HFFc6 (cell line): ENCODE measurements at regions not wholly inside any gene's neighbourhood (a gene's known extent, or its start where the extent isn't known, plus 50 kb on each side); places are given as distances from the start of the nearest gene placed in this dataset.

Experiments used
- DNase-seq: peaks from one replicate; pipeline ENCODE4 v3.0.0-alpha.2; 2018
- H3K27ac Mint-ChIP-seq: 2 replicates; pipeline ENCODE4 v1.8.0; 2020; ENCODE audit warnings: mild to moderate bottlenecking, mixed read lengths
- H3K27me3 Mint-ChIP-seq: 2 replicates; pipeline ENCODE4 v1.8.0; 2021; ENCODE audit warnings: mild to moderate bottlenecking, moderate library complexity, mixed read lengths; ENCODE audit not compliant: insufficient read depth
- H3K36me3 Mint-ChIP-seq: 2 replicates; pipeline ENCODE4 v1.8.0; 2021; ENCODE audit warnings: low read depth, mixed read lengths
- H3K4me1 Mint-ChIP-seq: 2 replicates; pipeline ENCODE4 v1.8.0; 2020; ENCODE audit warnings: low read depth, mixed read lengths
- H3K4me3 Mint-ChIP-seq: 2 replicates; pipeline ENCODE4 v1.8.0; 2020; ENCODE audit warnings: mild to moderate bottlenecking, moderate library complexity, mixed read lengths
- H3K9me3 Mint-ChIP-seq: 2 replicates; pipeline ENCODE4 v1.8.0; 2020; ENCODE audit warnings: mild to moderate bottlenecking, mixed read lengths
- TF ChIP-seq, protein P1 (sequence below): fragments of 200-600 bp; sonication (generic); IDR thresholded peaks from 2 replicates; pipeline ENCODE4 v1.5.0; 2021; ENCODE audit warnings: antibody characterized with exemption, mild to moderate bottlenecking

DNA sequence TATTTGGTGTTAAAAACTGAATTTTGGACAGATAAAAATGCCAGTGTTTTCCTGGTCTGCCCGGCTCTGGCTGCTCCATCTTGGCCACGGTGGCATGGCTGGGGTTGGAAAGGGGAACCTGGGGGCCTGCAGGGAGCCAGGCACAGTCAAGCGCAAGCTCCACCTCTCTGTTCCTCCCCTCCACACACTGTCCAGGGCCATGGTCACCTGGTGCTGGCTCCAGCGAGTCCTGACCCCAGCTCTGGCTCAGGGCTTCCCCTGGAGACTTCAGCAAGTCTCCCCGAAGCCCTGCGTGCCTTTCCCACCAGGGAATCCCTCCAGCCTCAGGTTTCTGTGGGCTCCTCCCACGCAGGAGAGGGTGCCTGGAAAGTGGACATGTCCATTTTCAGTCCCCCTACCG, 298.5 kb downstream of the QKI start:
- TF ChIP-seq, protein P1, sequence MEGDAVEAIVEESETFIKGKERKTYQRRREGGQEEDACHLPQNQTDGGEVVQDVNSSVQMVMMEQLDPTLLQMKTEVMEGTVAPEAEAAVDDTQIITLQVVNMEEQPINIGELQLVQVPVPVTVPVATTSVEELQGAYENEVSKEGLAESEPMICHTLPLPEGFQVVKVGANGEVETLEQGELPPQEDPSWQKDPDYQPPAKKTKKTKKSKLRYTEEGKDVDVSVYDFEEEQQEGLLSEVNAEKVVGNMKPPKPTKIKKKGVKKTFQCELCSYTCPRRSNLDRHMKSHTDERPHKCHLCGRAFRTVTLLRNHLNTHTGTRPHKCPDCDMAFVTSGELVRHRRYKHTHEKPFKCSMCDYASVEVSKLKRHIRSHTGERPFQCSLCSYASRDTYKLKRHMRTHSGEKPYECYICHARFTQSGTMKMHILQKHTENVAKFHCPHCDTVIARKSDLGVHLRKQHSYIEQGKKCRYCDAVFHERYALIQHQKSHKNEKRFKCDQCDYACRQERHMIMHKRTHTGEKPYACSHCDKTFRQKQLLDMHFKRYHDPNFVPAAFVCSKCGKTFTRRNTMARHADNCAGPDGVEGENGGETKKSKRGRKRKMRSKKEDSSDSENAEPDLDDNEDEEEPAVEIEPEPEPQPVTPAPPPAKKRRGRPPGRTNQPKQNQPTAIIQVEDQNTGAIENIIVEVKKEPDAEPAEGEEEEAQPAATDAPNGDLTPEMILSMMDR = no peak
- no peaks in the 10 kb centered on the region for H3K36me3 Mint-ChIP-seq
- no peak overlapping the region for H3K4me3 Mint-ChIP-seq
- no peak overlapping the region for H3K27ac Mint-ChIP-seq
- peaks cover 16% of the 10 kb centered on the region for H3K27me3 Mint-ChIP-seq
- peaks cover 5% of the 10 kb centered on the region; the same call in 1 of the 2 replicates for H3K9me3 Mint-ChIP-seq
- DNase-seq = no peak
- no peaks in the 10 kb centered on the region for H3K4me1 Mint-ChIP-seq

DNA sequence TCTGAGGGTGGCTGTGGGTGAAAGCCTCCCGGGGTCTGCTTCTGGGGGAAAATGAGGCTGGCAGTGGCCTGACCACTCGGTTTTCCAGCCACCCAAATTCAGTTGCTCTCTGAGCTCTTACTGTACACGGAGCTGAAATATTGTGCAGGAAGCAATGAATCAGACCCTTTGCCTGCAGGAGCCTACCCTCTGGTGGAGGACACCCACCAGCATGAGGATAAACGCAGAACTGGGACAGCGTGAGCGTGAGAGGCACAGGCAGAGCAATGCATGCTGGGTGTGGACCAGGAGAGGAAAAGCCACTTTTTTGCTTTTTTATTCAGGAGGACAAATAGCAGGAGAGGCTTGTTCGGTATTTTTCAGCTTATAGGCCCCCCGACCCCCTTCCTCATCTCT, 298.0 kb downstream of the QKI start:
- DNase-seq = no peak
- H3K4me3 Mint-ChIP-seq = no peak overlapping the region
- H3K4me1 Mint-ChIP-seq = peaks cover 2% of the 10 kb centered on the region; the same call in 1 of the 2 replicates
- peaks cover 5% of the 10 kb centered on the region; the same call in 1 of the 2 replicates for H3K9me3 Mint-ChIP-seq
- TF ChIP-seq, protein P1 = no peak
- H3K27ac Mint-ChIP-seq = no peak overlapping the region
- H3K36me3 Mint-ChIP-seq = no peaks in the 10 kb centered on the region
- peaks cover 14% of the 10 kb centered on the region for H3K27me3 Mint-ChIP-seq

DNA sequence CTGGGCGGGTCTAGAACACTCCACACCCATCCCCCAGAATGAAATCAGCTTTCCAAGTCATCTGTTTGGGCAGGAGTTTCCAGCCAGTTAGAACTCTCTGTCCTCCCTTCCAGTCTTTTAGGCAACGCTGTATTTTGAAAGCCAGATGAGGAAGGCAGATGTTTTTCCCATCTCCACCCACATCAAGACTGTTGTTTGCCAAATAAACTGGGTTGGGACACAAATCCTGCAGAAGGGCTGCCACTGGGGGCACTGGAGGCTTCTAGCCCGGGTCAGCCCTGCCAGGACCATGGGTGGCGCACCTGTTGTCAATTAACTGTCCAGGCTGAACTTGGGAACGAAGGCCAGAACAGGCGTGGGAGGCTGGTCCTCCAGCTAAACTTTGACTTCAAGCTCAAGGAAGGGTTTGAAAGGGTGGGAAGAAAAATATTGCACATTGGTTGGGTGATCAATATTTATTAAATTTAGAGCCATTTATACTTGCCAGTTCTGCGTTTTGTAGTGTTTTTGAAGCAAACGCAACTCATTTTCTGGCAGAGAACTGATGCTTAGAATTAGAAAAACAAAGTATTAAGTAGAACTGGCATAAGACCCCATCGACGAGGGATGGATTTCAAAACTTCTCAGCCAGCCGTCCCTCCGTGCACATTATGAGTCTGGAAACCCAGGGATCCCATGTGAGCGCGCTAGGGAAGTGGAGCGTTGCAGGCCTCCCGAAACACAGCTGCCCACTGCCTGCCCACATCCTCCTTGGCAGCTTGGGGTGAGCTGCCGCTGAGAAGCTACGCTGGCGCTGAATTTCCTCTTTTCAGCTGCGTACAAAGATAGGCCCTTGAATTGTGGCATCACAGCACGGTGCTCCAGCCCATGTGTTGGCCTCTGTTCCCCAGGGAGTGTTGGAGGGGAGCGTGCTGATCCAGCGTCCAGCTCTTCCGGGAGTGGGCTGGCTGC, 297.4 kb downstream of the QKI start:
- H3K27me3 Mint-ChIP-seq = peaks cover 14% of the 10 kb centered on the region
- peaks cover 7% of the 10 kb centered on the region; the same call in 1 of the 2 replicates for H3K4me1 Mint-ChIP-seq
- no peak overlapping the region for H3K27ac Mint-ChIP-seq
- peaks cover under 1% of the 10 kb centered on the region; the same call in 1 of the 2 replicates for H3K9me3 Mint-ChIP-seq
- DNase-seq = no peak
- no peaks in the 10 kb centered on the region for H3K36me3 Mint-ChIP-seq
- no peak overlapping the region for H3K4me3 Mint-ChIP-seq
- TF ChIP-seq, protein P1 = peak; percentile 11; the same call in 1 of the 2 replicates

DNA sequence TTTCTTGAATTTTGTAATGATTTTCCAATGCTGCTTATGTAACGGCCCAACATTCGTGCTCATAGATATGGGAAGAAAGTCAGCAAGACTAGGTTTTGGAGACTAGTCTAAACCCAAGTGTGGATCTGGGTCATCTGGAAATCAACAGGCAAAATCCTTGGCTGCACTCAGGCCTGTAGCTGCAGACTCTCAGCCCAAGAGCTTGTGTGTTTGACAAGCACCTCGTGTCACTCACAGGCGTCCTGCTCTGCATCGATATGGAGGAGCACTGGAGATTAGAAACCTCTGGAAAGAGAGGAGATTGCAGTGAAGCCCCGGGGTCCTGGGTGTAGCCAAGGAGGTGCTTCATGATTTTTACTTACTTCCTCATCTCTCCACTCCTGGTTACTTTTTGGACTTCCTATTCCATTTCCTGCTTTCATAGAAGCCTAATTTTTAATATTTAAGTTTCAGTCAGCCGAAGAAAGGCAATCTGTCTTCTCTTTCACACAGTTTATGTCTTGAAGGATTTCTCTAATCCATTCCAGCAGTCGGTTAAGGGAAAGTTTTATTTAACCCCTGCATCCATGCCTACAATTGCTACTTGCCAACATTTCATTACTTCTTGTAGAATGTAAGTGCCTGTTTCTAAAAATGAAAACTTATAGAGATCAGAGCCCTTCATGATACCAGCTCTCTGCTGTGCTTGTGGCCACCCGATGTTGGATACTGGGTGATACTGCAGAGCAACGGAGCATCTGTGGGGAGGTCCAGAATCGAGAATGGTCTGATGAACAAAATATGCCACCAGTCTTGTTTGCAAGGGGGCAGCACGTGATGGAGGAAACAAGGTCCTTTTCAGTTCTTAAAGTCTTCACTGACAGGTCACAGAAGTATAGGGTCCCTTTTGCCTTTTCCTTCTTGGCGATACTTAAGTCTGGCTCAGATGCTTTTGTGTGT, 296.3 kb downstream of the QKI start:
- DNase-seq = no peak
- Mint-ChIP-seq H3K27ac (no peak overlapping the region), H3K27me3 (peaks cover 14% of the 10 kb centered on the region)

DNA sequence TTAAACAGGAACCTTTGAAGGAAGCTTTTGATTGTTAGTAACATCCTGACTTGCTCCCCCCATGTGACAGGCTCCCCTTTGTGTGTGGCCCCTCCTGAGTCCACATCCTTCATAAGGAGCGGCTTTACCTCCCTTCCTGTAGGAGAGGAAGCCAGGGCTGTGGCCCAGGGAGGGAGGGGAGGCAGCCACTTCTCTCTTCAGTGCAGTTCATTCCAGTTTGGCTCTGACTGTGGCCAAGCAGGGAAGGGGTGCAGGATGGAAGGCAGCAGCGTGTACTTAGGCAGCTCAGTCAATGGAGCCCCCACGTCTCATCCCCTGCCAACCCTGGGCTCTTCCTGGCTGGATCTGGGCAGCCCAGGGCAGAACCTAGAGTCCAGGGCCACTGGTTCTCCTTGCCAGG, 295.2 kb downstream of the QKI start:
- Mint-ChIP-seq H3K36me3 (no peaks in the 10 kb centered on the region), H3K27ac (no peak overlapping the region), H3K9me3 (no peaks in the 10 kb centered on the region), H3K27me3 (peaks cover 14% of the 10 kb centered on the region), H3K4me3 (no peak overlapping the region), H3K4me1 (peaks cover 7% of the 10 kb centered on the region; the same call in 1 of the 2 replicates)
- TF ChIP-seq, protein P1 = no peak
- DNase-seq = no peak

More for the DNA sequence above, 296.3 kb downstream of the QKI start:
- peaks cover 7% of the 10 kb centered on the region; the same call in 1 of the 2 replicates for H3K4me1 Mint-ChIP-seq
- TF ChIP-seq, protein P1 = no peak
- no peaks in the 10 kb centered on the region for H3K9me3 Mint-ChIP-seq
- H3K4me3 Mint-ChIP-seq = no peak overlapping the region
- H3K36me3 Mint-ChIP-seq = no peaks in the 10 kb centered on the region
